AG04449 (cell line): ENCODE measurements at regions not wholly inside any gene's neighbourhood (a gene's known extent, or its start where the extent isn't known, plus 50 kb on each side); places are given as distances from the start of the nearest gene placed in this dataset.
A peak's percentile ranks its signal among the peaks of the same experiment; 100 is the strongest.

ENCODE experiments used
- CTCF ChIA-PET: fragments of 350-600 bp; formaldehyde crosslinking; extraction: SDS; loops from one replicate; lab custom pipeline; 2021; ENCODE audit warnings: antibody characterized with exemption; lab: Yijun Ruan, JAX
- POLR2A ChIA-PET: fragments of 400-600, 350-600 bp; formaldehyde crosslinking; extraction: SDS; loops from one replicate; lab custom pipeline; 2020; ENCODE audit warnings: antibody characterized with exemption, inconsistent platforms; lab: Yijun Ruan, JAX
- DNase-seq: peaks from one replicate; pipeline ENCODE4 v3.0.0-alpha.2; 2010; ENCODE audit warnings: low read depth, low spot score
- H3K4me3 ChIP-seq: 2 replicates; pipeline ENCODE4 v1.5.1; 2011; ENCODE audit warnings: low read depth, mild to moderate bottlenecking, control low read depth, low read length
- CTCF ChIP-seq: IDR thresholded peaks from one replicate; pipeline ENCODE4 v1.5.1; 2011; ENCODE audit warnings: mild to moderate bottlenecking, moderate library complexity, low read length, control low read depth, inconsistent platforms; ENCODE audit not compliant: insufficient read depth; ENCODE audit errors: missing control alignments

DNA sequence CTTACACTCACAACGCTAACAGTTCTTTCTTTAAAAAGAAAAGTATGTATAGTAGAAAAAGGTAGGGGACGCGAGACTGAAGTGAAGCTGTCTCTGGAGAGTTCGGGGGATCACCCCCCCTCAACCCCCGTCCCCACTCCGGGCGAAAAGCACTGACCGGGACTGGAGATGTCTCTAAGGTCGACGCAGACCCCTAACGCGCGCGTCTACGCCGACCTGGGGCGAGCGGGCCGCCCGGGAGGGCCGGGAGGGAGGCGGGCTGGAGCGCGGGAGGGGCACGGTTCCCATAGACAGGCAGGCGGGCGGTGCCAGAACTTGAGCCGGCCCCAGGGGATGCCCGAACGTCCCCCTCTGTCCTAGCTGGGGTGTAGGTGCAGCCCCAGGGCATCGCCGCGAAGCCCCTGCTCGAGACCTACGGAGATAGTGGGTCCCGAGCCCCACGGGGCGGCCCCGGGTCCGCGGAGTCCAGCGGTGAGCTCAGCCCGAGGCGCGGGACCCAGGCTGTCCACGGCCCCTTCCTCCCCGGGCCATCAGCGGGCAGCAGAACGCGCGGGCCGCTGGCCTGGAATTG lies 82.2 kb downstream of the CHRNA1 start:
- ChIA-PET CTCF (interaction anchor here (0.6 to 20.8 kb wide), 11 partner anchors 8 to 220 kb away, joined by 3 to 666 read pairs (median 5); partner anchors contain the start of gene WIPF1), POLR2A (interaction anchor here (1.2 to 1.3 kb wide), 2 partner anchors 18 to 89 kb away, joined by 3 to 5 read pairs; no protein-coding TSS in a partner anchor)
- TF ChIP-seq CTCF: no peak
- peak overlapping the region; percentile 80 for H3K4me3 ChIP-seq
- no peak for DNase-seq

DNA sequence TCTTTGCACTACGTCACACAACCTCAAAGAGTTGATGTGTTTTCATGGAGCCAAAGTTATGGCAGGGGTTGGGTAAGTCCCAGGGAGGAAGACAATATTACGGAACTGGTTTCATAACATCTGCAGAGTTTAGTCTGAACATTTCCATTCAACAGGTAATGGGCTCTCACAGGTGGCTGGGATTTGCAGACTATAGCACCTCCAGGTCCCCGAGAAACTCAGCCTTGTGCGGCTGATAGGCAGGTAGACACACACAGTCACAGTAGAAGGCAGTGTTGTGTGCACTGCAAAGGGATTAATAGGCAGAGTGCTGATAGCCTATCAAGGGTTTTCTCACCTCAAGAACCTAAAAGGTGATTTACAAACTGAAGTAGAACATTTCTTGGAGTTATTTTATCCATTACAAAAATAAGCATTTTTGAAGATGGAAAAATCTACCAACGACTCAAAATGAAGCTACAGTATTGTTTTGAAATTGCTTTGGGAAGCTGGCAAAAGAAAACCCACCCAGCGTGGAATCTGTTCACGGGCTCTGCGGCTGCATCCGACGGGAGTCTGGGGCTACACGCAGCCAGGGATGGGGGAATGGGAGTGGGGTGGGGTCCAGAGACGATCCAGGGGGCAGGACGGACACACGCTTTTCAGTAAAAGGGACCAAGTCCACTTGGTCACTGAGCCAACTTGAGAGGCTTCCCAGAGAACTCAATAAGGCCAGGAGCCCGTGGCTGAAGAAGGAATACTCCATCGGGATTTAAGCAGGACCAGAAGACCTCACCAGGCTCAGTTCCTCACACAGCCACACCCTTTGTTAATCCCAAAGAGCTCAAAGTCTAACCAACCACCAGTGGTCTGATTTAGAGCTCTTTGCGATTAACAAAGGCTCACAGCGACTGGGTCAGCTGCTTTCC lies 82.9 kb downstream of the CHRNA1 start:
- POLR2A ChIA-PET: interaction anchor here (1.2 to 1.3 kb wide), 2 partner anchors 18 to 88 kb away, joined by 3 to 5 read pairs; no protein-coding TSS in a partner anchor
- H3K4me3 ChIP-seq: peak overlapping the region; percentile 80
- DNase-seq: no peak
- no peak for TF ChIP-seq CTCF
- CTCF ChIA-PET: interaction anchor here (0.9 to 20.8 kb wide), 9 partner anchors 14 to 219 kb away, joined by 3 to 666 read pairs (median 5); partner anchors contain the start of gene WIPF1

GRCh38 chr2:174680221-174680620 lies 82.6 kb upstream of the WIPF1 start:
- CTCF ChIA-PET: interaction anchor here (0.8 to 1.7 kb wide), 8 partner anchors 9 to 104 kb away, joined by 3 to 8 read pairs (median 4); no protein-coding TSS in a partner anchor
- TF ChIP-seq CTCF: no peak
- DNase-seq: no peak
- no peak overlapping the region for H3K4me3 ChIP-seq
- POLR2A ChIA-PET: no interaction called here

GRCh38 chr2:174678395-174678794 lies 80.8 kb upstream of the WIPF1 start:
- H3K4me3 ChIP-seq: no peak overlapping the region
- DNase-seq: no peak
- CTCF ChIA-PET: interaction anchor here (1.3 to 6.4 kb wide), 2 partner anchors 9 to 12 kb away, joined by 5 to 44 read pairs; no protein-coding TSS in a partner anchor
- POLR2A ChIA-PET: no interaction called here
- TF ChIP-seq CTCF: no peak

GRCh38 chr2:174675615-174676014 lies 78.0 kb upstream of the WIPF1 start:
- H3K4me3 ChIP-seq: no peak overlapping the region
- DNase-seq: no peak
- no peak for TF ChIP-seq CTCF
- POLR2A ChIA-PET: no interaction called here
- CTCF ChIA-PET: interaction anchor here (2.2 to 6.4 kb wide), 2 partner anchors 12 to 212 kb away, joined by 6 to 44 read pairs; no protein-coding TSS in a partner anchor
